ENCODE measurements at regions not wholly inside any gene's neighbourhood (a gene's known extent, or its start where the extent isn't known, plus 50 kb on each side); places are given as distances from the start of the nearest gene placed in this dataset.

DNA sequence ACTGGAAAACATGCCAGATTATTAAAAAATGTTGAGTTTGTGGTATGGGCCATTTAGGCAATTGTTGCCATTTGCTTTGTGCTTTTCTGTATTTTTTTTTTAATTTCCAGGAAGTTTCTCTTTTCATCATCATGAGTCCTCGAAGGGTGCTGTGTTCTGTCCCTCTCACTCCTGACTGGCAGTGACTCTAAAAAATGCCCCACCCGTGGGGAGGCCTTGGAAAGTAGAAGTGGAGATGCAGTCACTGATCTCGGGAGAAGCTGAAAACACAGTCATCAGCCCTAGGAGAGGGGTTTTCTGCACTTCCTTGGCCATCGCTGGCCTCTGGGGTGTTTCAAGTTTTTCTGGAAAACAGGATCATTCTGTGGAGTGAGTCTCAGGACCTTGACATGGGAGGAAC is 98.5 kb upstream of the GRK3 start:
- Histone ChIP-seq H2BK20ac (ENCODE audit: low read length) (no peak overlapping the region), H3K9ac (replicated peaks in 1 of 4; ENCODE audit: extremely low read depth in 1 of 4, low read depth in 3 of 4, low read length in 3 of 4) (no peak overlapping the region), H3K4me1 (replicated peaks in 1 of 4; ENCODE audit: control insufficient read depth in 3 of 4, insufficient read depth in 4 of 4, low read length in 3 of 4) (no peaks in the 10 kb centered on the region), H3K56ac (replicated peaks; ENCODE audit: insufficient read length, low read depth, low read length) (no peak overlapping the region), H3K14ac (ENCODE audit: insufficient read length) (no peak overlapping the region), H3K4me2 (ENCODE audit: insufficient read depth in 1 of 2, low read depth in 2 of 2, low read length in 2 of 2) (no peak overlapping the region), H3K79me1 (ENCODE audit: low read depth, low read length) (no peaks in the 10 kb centered on the region), H3K4me3 (ENCODE audit: extremely low read depth in 1 of 4, insufficient read depth in 2 of 4, low read depth in 3 of 4, low read length in 4 of 4) (no peak overlapping the region), H4K8ac (ENCODE audit: extremely low read depth, insufficient read depth, low read length) (no peak overlapping the region), H3K36me3 (ENCODE audit: control insufficient read depth in 2 of 4, insufficient read depth in 4 of 4, low read length in 3 of 4) (peaks cover 0 to 5% (median under 1%) of the 10 kb centered on the region in 4 experiments; a peak in 2 of 8 replicates), H2BK15ac (ENCODE audit: low read length) (no peak overlapping the region), H3K23ac (ENCODE audit: insufficient read length) (no peak overlapping the region), H3K27ac (ENCODE audit: low read depth, low read length) (no peak overlapping the region), H4K20me1 (replicated peaks in 1 of 2; ENCODE audit: control insufficient read depth in 1 of 2, insufficient read depth in 2 of 2, low read length in 2 of 2) (no peaks in the 10 kb centered on the region), H4K5ac (ENCODE audit: insufficient read length, low read depth, low read length) (no peak overlapping the region), H3K23me2 (ENCODE audit: low read depth, low read length) (no peaks in the 10 kb centered on the region), H3K27me3 (replicated peaks in 1 of 4; ENCODE audit: control insufficient read depth in 3 of 4, extremely low read depth in 1 of 4, insufficient read depth in 3 of 4, low read length in 3 of 4) (no peaks in the 10 kb centered on the region), H3K9me3 (ENCODE audit: insufficient read depth in 2 of 2, low read depth in 1 of 2, low read length in 1 of 2) (no peaks in the 10 kb centered on the region), H3K79me2 (ENCODE audit: control insufficient read depth in 1 of 2, insufficient read depth in 2 of 2, low read length in 2 of 2) (no peaks in the 10 kb centered on the region), H2BK12ac (ENCODE audit: low read depth, low read length) (no peak overlapping the region), H2BK120ac (replicated peaks; ENCODE audit: low read depth, low read length) (no peak overlapping the region), H2BK5ac (ENCODE audit: low read depth, low read length) (no peak overlapping the region), H2AFZ (ENCODE audit: low read length) (no peak overlapping the region), H4K91ac (replicated peaks; ENCODE audit: insufficient read length, low read length) (no peak overlapping the region), H3K4ac (replicated peaks; ENCODE audit: insufficient read length, low read depth, low read length) (no peak overlapping the region), H2AK5ac (ENCODE audit: low read depth, low read length) (no peak overlapping the region), H3K18ac (ENCODE audit: extremely low read depth, low read length) (no peak overlapping the region)
- FAIRE-seq (no peak), DNase-seq (ENCODE audit: low read depth in 1 of 2, low spot score in 2 of 2) (no peak)
- ChIA-PET CTCF (ENCODE audit: partially characterized antibody) (interaction anchor here (0.7 to 1.0 kb wide), 3 partner anchors 307 to 1249 kb away, joined by 3 read pairs; no protein-coding TSS in a partner anchor), POLR2A (ENCODE audit: partially characterized antibody) (no interaction called here)
- 79% methylated on average over 4 of the region's 4 CpGs; no CpG with 5 or more reads in 1 of the 2 experiments for WGBS, 2 experiments (ENCODE audit: extremely low coverage in 1 of 2, insufficient coverage in 1 of 2, insufficient read length in 1 of 2, insufficient replicate concordance in 2 of 2, low coverage in 1 of 2, low lambda C conversion rate in 2 of 2, missing lambda C conversion rate in 1 of 2)
- TF ChIP-seq CHD2 (IDR thresholded peaks at IDR 0.05; ENCODE audit: low read length) = no peak

All from H1 (cell line).